GM19438 (cell line): ENCODE measurements at regions not wholly inside any gene's neighbourhood (a gene's known extent, or its start where the extent isn't known, plus 50 kb on each side); places are given as distances from the start of the nearest gene placed in this dataset.
"Not testable (repeated sequence)": the region's sequence is repeated elsewhere in the genome, so short reads cannot be mapped to it uniquely, and the experiment has no call there.

Source experiments
- ATAC-seq: cut with Tn5 transposase; IDR thresholded peaks from one replicate; pipeline ENCODE4 v1.9.1; 2021; ENCODE audit warnings: low read depth; ENCODE audit not compliant: unreplicated experiment

DNA sequence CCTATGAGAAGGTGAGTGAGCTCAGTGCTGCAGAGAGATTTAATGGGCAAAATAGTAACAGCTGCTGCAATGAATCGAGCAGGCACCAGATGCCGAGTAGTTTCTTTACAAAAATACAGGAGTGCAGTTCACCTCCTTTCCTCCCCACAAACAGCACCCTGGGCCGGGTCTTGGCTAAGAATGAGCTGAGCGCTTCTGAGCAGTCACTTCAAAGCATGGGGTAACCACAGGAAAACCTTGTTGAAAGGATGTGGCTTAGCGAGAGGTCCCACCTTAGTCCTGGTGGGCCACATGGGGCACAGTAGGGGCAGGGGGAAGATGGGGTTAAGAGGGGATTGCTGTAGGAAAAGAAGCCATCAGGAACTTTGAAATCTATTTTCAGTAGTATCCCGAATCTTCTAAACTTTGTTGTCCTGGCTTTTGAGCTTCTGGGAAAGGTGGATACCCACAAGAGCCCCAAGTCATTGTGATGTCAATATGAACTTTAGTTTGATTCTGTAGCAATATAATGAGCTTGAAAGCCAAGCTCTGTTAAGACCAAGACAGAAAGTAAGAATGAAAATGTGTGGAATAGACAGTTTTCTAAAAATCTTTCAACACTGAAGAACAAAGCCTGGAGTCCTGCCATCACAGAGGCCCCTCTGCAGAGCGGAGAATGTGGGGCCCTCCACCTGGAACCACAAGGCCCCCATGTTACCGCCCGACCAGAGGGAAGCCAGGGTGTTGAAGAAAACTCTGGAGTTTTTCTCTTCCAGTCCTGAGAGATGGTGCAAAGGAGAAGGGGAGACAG lies 101.0 kb upstream of the ZNF236 start:
- ATAC-seq: no peak

DNA sequence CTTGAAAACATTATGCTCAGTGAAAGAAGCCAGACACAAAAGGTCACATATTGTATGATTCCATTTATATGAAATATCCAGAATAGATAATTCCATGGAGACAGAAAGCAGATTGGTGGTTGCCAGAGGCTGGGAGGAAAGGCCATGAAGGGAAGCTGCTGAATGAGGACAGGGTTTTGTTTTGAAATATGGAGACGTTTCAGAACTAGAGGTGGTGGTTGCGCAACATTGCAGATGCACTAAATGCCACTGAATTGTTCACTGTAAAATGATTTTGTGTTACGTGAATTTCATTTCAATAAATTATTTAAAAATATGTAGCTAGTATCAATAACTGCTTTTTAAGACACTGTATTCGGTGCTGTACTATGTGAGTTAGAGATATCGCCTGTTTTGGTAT lies 101.7 kb upstream of the ZNF236 start:
- ATAC-seq: no peak

DNA sequence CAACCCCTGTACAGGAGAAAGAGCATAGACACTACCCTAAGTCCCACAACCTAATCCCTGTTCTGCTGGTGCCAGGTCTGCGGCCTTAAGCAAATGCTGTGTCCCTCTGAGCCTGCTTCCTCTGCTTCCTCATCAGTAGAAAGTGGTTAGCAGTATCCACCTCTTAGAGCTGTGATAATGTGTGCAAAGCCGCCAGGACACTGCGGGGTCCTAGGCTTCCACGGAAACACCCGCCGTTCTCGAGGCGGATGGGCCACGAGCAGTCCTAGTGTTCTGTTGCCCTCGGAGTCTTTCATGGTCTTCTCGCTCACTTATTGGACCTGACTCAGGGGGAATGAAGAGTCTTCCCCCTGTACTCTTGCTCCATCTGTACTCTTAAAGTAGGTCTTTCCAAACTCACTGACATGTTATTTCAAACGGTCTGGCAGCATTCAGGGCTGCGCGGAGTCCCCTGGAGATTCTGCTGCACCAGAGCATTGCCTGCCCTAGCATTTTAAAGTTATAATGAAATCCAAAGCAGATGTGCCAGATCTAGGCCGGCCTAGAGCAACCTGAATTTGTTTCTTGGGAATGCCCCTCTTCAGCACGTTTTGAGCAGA lies 107.2 kb upstream of the ZNF236 start:
- no peak for ATAC-seq

DNA sequence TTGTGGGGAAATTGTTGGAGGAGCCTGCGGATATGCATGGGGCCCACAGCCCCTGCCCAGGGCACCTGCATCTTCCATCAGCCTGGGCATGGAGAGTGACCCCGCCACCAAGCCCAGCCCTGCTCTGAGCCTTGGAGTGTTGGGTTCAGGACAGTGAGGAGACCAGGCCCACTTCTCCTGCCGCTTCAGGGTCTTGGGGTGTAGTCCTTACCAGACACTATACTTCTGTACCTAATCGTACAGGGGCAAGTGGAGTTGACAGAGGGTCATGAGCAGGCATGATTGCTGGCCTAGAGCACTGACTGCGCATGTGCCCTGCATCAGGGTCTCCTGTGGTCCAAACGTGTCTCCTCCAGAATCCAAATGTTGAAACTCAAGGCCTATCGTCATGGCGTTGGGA lies 108.9 kb upstream of the ZNF236 start:
- ATAC-seq: no peak

DNA sequence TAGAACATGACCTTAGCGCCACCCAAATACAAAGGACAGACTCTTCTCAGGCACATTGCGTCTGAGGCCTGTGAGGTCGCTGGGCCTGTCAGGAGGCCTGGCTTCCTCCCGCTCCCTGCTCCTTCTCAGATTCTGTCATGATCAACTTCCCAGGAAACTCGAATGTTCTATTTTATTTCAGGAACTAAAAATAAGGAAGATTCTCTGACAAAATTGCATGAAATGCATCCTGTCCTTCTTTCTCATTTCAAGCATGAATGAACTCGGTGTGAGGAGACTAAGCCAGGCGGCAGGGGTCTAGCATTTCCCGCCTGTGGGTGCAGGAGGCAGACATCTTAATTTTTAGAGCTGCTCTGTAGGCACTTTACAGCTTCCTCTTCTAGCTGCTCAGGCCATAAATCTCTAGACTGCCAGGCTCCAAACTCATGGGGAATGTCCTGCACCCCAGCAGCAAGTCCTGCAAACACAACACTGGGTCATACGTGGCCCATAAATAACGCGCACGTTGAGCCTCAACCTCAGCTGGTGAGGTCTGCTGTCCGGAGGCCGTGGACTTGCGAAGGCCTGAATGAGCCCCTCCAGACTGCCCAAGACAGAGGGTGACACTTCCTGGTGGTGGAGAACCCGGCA lies 109.7 kb upstream of the ZNF236 start:
- ATAC-seq: no peak

DNA sequence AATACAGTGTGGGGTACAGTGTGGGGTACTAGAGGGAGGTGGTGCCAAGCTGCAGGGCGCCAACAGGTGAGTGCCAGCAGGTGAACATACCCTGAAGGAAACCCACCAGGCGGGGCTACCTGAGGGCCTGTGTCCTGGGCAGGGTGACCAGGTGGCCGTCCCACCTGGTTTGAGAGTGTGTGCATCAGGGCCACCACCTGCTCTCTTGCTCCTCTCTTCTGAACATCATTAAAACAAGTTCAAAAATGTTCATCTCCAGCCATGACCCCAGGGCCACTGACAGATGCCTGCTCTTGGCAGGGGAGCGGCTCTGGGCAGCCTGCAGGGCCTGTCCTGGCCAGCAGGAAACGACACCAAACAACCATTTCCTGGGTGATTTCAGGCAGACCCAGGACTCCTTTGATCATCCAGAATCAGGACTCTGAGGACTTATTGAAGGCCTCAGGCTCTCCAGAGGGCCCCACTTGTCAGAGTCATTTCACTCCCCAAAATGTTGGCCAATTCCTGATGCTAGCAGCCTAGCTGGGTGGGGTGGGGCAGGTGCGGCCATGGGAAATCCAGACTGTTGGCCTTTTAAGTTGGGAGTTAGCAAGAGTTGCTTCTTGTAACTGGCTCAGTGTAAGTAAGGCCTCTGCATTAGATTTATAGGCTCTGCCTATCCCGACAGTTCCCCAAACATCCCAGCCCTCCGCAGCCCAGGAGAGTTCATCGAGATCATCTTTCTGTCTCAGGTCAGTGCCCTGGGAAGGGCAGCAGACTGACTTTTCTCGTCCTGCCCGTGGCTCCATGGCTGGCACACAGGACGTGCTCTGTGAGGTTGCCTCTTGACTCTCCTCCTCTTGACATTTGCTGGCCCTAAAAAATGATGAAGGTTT lies 111.5 kb upstream of the ZNF236 start:
- no peak for ATAC-seq

DNA sequence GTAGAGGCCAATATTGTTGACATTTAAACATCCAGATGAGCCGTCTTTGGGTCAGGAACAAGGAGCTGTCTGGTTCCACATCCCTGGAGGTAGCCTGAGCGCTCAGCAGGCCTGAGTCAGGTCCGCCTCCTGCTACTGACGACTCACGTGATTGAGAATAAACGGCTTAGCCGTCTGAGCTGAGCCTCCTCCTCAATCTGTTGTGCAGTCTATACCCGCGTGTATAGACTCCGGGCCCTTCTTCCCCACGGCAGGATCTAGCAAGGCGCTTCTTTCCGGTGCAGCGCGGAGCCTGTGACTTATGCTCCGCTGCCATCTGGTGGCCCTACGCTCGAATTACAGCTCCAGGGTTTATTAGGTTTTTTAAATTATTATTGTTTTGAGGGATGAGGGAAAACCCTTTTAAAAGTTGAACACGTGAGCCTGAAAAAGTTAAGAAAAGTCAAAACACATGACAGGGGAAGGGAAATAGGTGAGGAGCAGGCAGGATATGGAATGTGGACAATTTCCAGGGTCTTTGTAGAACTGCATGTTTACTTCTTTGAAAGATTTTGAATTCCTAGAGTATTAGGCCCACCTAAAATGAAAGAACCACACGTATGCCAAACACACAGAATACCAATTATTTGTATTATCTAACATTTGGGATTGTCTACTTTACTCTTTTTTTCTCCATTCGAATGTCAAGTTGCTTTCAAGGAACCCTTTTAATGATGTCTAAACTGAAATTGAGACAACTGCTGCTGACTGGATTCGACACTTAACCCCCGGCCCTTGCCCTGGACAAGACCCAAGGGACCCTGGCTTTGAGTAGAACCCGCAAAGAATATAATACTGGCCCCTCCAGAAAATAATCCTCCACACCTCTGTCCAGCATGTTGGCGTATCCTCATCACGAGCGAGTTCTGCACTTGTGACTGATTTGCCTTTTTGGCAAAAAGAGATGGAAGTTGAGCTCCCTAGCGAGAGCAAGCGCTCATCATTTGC lies 112.4 kb upstream of the ZNF236 start:
- no peak for ATAC-seq

DNA sequence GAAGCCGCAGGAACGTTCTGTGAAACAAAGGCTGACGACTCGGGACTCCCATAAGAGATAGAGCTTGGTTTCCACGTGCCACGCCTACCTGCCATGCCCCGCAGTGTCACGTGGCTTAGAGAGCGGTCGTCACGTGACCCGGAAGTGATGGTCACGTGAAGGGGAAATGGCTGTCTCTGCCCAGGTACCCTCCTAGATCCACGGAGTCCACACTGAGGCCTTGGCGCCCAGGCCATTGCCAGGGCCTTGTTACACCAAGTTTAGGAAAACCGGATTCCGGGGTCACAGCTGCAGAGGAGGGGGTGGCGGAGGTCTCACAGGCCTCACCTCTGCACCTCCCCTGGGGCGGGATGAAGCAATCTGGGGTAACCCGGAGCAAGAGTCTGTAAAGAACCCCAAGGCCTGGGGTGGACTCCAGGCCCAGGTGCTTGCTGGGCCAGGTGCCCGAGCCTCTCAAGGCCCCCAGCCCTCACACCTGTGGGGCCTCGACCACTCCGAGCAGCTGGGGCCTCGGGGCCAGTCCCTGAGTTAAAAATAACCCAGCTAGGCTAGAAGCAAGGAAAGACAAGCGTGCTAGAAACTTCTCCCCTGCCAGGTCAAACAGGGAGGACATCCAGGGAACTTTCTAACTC lies 113.5 kb upstream of the ZNF236 start:
- ATAC-seq: no peak

DNA sequence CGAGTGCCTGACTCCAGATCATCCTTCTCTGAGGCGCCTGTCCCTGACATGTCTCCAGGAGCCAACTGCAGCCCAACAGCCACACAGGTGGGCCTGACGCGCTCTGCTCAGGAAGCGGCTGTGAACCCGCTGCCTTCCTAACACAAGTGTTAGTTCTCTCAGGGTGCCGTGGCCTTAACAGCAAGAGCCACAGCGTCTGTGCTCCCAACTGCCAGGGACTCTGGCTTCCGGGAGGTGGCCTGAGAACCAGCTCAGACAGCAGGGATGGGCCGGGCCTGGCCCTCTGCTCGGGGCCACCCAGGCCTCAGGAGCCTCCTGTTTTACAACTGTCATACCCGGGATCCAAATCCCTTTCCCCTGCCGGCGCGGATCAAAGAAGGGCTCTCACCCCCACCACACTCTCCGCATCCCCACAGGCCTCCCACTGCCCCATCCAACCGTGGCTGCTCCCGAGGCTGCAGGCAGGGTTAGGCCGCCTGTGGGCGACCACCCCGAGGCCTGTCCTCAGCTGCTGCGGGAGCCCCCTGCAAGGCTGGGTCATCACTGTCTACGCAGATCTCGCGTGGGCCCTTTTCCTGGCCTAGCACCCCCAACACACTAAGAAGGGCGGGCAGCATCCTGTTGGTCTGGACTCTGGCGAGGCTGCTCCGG lies 114.2 kb upstream of the ZNF236 start:
- no peak for ATAC-seq

DNA sequence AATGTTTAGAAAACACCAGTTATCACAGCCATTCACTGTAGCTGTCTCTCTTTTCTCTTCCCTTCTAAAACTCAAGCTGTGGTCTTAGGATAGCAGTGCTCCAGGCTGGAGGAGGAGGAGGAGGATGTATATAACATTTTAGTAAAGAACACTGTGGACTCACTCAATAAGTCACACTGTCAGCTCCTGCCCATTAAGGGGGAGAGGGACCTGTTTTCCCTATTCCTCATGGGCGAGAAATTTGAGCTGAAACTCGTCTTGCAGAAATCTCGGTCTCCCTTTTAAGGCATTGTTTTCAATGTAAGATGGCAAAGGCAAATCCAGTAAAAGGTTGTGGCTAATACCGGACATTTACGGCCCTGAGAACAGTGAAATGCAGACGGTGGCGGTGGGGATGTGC lies 114.8 kb upstream of the ZNF236 start:
- ATAC-seq: no peak

DNA sequence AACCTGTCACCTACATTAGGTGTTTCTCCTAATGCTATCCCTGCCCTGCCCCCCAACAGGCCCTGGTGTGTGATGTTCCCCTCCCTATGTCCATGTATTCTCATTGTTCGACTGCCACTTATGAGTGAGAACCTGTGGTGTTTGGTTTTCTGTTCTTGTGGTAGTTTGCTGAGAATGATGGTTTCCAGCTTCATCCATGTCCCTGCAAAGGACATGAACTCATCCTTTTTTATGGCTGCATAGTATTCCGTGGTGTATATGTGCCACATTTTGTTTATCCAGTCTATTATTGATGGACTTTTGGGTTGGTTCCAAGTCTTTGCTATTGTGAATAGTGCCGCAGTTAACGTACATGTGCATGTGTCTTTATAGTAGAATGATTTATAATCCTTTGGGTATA lies 117.8 kb upstream of the ZNF236 start:
- not testable (repeated sequence) for ATAC-seq

DNA sequence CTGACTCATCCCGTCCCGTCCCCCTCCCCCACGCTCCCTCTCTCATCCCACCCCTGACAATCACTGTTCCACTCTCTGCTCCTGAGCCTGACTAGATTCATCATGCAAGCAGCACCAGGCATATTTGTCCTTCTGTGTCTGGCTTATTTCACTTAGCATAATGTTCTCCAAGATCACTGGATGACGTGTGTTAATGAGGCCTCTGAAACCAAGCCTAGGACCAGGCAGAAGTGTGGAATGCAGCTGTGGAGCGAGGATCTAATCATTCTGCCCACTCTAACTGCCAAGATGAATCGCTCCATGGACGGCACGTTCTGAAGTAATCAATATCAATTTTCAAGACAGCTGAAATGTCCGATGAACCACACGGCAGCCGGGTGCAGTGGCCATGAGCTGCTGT lies 122.4 kb upstream of the ZNF236 start:
- ATAC-seq: no peak

DNA sequence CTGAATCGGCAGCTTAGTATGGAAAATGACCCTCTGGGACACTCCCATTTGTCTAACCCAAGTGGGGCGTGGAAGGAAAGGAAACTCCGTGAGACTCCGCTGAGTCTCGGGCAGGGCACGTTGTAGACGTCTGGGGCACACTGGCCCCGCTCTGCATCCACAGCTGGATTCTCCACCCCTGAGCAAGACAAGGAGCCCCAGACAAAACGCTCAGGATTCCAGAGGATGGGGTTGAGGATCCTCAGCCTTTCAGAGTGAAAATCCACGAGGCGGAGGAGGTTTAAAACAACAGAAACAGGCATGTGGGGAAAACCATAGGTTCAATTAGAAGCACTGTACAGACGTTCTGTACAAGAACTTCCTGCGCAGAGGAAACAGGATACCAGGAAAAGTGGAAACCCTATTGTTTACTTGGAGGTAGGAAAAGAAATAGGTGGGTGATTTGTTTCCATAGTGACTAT lies 124.9 kb upstream of the ZNF236 start:
- ATAC-seq: no peak

DNA sequence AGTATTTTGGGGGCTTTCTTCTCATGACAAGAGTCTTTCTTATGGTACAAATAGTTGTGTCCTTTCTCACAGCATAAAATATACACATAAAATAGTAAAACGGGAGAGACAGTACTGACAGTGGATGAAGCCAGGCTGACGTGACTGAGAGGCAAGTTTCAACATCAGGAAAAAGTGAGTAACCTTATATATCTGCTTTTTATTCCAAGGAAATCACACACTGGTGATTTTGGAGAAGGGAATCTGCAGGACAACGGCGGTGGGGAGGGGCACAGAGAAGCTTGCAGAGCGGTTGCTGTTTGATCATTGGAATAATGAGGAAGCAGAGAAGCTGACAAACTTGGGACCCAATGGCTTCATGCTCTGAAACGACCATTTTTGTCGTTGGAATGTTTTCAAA lies 130.6 kb upstream of the ZNF236 start:
- no peak for ATAC-seq

DNA sequence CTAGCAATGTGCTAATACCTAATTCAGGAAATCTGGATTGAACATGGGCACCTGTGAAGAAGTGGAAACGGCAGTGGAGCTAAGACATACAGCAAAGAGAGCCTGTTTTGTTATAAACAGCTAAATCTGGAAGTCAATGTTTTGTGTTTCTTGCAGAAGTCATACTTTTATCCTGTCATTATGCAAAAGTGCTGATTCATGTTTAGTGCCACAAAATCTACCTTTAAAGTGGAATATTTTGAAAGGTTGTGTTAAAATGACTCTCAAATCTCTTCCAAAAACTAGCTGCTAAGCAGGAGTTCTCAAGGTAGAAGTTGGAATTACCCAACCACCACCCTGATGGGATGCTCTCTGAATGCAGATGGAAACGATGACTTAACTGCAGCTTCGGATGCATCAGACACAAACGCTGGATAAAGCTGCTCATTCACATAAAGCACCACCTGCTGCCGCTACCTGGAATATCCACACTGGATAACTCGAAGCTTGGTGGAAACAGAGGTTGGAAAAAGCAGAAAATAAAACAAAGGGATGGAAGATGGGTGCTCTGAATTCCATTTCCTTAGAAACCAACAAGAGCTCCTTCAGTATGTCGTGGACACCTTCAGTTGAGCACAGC lies 132.6 kb upstream of the ZNF236 start:
- ATAC-seq: no peak

DNA sequence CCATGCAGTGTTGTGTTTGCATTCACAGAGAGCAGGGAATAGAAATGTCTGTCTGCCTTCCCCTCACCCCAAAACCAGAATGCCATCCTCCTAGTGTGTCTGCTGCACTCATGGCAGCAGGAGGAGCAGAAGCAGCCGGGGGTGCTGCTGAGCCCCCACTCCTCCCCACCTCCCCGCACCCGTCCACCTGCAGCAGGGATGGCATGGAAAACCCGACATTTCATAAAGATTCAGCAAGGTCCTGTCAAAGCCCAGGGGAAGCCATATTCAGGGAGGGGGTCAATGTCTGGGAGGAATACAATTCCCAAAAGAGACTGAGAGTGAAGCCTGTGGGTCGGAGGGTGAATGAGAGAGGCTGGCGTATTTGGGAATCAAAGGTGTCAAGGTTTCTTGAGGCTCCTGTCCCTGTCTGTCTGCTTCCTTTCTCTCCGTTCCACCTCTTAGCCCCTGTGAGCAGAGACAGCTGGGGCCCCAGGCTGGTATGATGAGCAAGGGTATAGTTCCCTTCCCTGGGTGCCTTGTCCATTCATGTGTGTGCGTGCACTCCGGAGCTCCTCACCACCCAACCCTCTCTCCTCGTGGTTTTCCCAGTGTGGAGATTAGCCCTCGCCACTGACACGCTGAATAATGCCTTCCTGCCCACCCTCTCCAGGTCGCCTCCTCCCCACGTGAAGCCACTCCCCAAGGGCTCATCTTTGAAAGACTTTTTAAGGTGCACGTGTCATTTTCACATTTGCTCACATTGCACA lies 133.5 kb upstream of the ZNF236 start:
- no peak for ATAC-seq

DNA sequence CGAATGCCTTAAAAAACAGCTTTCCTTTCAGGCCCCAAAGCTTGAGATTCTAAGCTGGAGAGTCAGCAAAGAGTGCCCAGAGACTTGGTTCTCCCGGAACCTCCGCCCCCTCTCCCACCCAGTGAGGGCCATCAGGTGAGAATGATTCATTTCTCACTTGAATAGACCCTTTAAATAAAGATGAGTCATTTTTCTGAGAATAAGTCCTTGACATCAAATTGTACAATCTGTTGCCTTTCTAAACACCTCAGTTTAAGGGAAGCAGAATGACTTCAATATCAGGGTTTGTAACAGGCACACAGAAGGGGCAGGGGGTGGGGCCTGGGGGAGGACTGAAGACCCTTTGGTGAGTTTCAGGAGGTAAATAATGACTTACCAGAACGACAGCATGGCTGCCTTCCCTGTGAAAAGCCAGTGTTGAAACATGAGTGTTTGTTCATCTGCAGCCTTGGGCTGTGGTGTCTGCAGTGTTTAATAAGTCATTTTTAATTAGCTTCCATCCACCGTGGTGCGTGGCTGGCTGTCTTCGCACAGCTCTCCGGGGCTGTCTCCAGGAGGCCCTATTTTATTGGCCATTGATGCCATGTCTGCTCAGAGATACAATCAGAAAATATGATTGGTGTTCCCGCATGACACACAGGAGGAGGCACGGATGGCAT lies 134.9 kb upstream of the ZNF236 start:
- ATAC-seq: no peak
